HEK293 (cell line): ENCODE measurements at regions not wholly inside any gene's neighbourhood (a gene's known extent, or its start where the extent isn't known, plus 50 kb on each side); places are given as distances from the start of the nearest gene placed in this dataset.
"Not testable (repeated sequence)": the region's sequence is repeated elsewhere in the genome, so short reads cannot be mapped to it uniquely, and the experiment has no call there.

Source experiments
- CTCF ChIA-PET: fragments of 350-600 bp; formaldehyde crosslinking; extraction: SDS; loops from one replicate; lab custom pipeline; 2021; ENCODE audit warnings: antibody characterized with exemption; lab: Yijun Ruan, JAX
- POLR2A ChIA-PET: fragments of 300-600 bp; formaldehyde crosslinking; extraction: SDS; loops from one replicate; lab custom pipeline; 2020; ENCODE audit warnings: antibody characterized with exemption, inconsistent platforms; lab: Yijun Ruan, JAX
- H3K27ac ChIP-seq: fragments of 200-500 bp; sonication (Bioruptor generic); 2 replicates; pipeline ENCODE4 v1.5.1; 2014; ENCODE audit warnings: low read depth, low read length, control low read depth, inconsistent platforms; ENCODE audit errors: extremely low read depth
- H3K36me3 ChIP-seq, 2 experiments: fragments of 200-500 bp in 1 of 2; sonication (Bioruptor generic) in 1 of 2; 1 replicate in 1 of 2; 2 replicates in 1 of 2; pipeline ENCODE4 v1.5.1; 2014 to 2017; ENCODE audit warnings: inconsistent platforms in 2 of 2, low read length in 2 of 2; ENCODE audit not compliant: control insufficient read depth in 2 of 2, insufficient read depth in 1 of 2
- H3K4me1 ChIP-seq: fragments of 200-500 bp; sonication (Bioruptor generic); 2 replicates; pipeline ENCODE4 v1.5.1; 2014; ENCODE audit warnings: mild to moderate bottlenecking, low read length, inconsistent platforms; ENCODE audit not compliant: control insufficient read depth, insufficient read depth
- H3K4me3 ChIP-seq: 2 replicates; pipeline ENCODE4 v1.5.1; 2011; ENCODE audit warnings: low read depth, mild to moderate bottlenecking, control low read depth, low read length, moderate library complexity
- H3K9me3 ChIP-seq: fragments of 200-500 bp; sonication (Bioruptor generic); 2 replicates; pipeline ENCODE4 v1.5.1; 2014; ENCODE audit warnings: low read depth, low read length, inconsistent platforms; ENCODE audit not compliant: control insufficient read depth, insufficient read depth
- HOXC10 ChIP-seq: sonication (generic); formaldehyde crosslinking; IDR thresholded peaks from 2 replicates; pipeline ENCODE4 v1.8.1; 2023; ENCODE audit warnings: mild to moderate bottlenecking, missing genetic modification reagents
- KLF16 ChIP-seq: fragments of 450-650 bp; formaldehyde crosslinking; IDR thresholded peaks from 2 replicates; pipeline ENCODE4 v1.5.1; 2017; ENCODE audit warnings: missing biosample characterization, missing genetic modification characterization
- KLF9 ChIP-seq: fragments of 450-650 bp; formaldehyde crosslinking; IDR thresholded peaks from 2 replicates; pipeline ENCODE4 v1.5.1; 2016; ENCODE audit warnings: missing biosample characterization, missing genetic modification characterization, low read depth
- PRDM6 ChIP-seq: fragments of 450-650 bp; formaldehyde crosslinking; IDR thresholded peaks from 2 replicates; pipeline ENCODE4 v1.5.1; 2017; ENCODE audit warnings: missing biosample characterization, missing genetic modification characterization
- SETDB1 ChIP-seq: IDR thresholded peaks from one replicate; pipeline ENCODE4 v1.6.1; 2017; ENCODE audit warnings: mild to moderate bottlenecking, low read length, moderate library complexity, mixed read lengths; ENCODE audit not compliant: insufficient read length
- SP2 ChIP-seq: fragments of 450-650 bp; formaldehyde crosslinking; IDR thresholded peaks from 2 replicates; pipeline ENCODE4 v1.5.1; 2016; ENCODE audit warnings: missing biosample characterization, missing genetic modification characterization
- SP3 ChIP-seq: fragments of 450-650 bp; formaldehyde crosslinking; IDR thresholded peaks from 2 replicates; pipeline ENCODE4 v1.5.1; 2016; ENCODE audit warnings: missing biosample characterization, missing genetic modification characterization
- SP7 ChIP-seq: fragments of 450-650 bp; formaldehyde crosslinking; IDR thresholded peaks from 2 replicates; pipeline ENCODE4 v1.5.1; 2016; ENCODE audit warnings: missing biosample characterization, missing genetic modification characterization
- YY2 ChIP-seq: fragments of 450-650 bp; formaldehyde crosslinking; IDR thresholded peaks from 2 replicates; pipeline ENCODE4 v1.5.1; 2016; ENCODE audit warnings: missing biosample characterization, missing genetic modification characterization
- ZBTB21 ChIP-seq: fragments of 450-650 bp; formaldehyde crosslinking; IDR thresholded peaks from 2 replicates; pipeline ENCODE4 v1.5.1; 2017; ENCODE audit warnings: missing biosample characterization, missing genetic modification characterization
- ZNF138 ChIP-seq: fragments of 450-650 bp; formaldehyde crosslinking; IDR thresholded peaks from 2 replicates; pipeline ENCODE4 v1.5.1; 2016; ENCODE audit warnings: missing biosample characterization, missing genetic modification characterization, borderline replicate concordance
- ZNF341 ChIP-seq: fragments of 450-650 bp; formaldehyde crosslinking; IDR thresholded peaks from 2 replicates; pipeline ENCODE4; 2016; ENCODE audit warnings: low read depth, missing biosample characterization, missing genetic modification characterization
- ZNF398 ChIP-seq: fragments of 450-650 bp; formaldehyde crosslinking; IDR thresholded peaks from 2 replicates; pipeline ENCODE4 v1.5.1; 2017; ENCODE audit warnings: missing biosample characterization, missing genetic modification characterization
- ZNF404 ChIP-seq: fragments of 450-650 bp; formaldehyde crosslinking; IDR thresholded peaks from 2 replicates; pipeline ENCODE4 v1.5.1; 2017; ENCODE audit warnings: missing biosample characterization, missing genetic modification characterization
- ZNF510 ChIP-seq: fragments of 450-650 bp; formaldehyde crosslinking; IDR thresholded peaks from 2 replicates; pipeline ENCODE4 v1.5.1; 2018; ENCODE audit warnings: mild to moderate bottlenecking, missing genetic modification characterization, missing biosample characterization; ENCODE audit not compliant: insufficient replicate concordance
- ZNF514 ChIP-seq: fragments of 450-650 bp; formaldehyde crosslinking; IDR thresholded peaks from 2 replicates; pipeline ENCODE4 v1.5.1; 2016; ENCODE audit warnings: missing biosample characterization, missing genetic modification characterization
- ZNF629 ChIP-seq: fragments of 450-650 bp; formaldehyde crosslinking; IDR thresholded peaks from 2 replicates; pipeline ENCODE4 v1.5.1; 2017; ENCODE audit warnings: missing biosample characterization, missing genetic modification characterization
- ZNF654 ChIP-seq: fragments of 450-650 bp; formaldehyde crosslinking; IDR thresholded peaks from 2 replicates; pipeline ENCODE4 v1.5.1; 2016; ENCODE audit warnings: low read depth, missing biosample characterization, missing genetic modification characterization
- ZNF692 ChIP-seq: fragments of 450-650 bp; formaldehyde crosslinking; IDR thresholded peaks from 2 replicates; pipeline ENCODE4 v1.5.1; 2016; ENCODE audit warnings: missing biosample characterization, missing genetic modification characterization
- ZNF707 ChIP-seq: fragments of 450-650 bp; formaldehyde crosslinking; IDR thresholded peaks from 2 replicates; pipeline ENCODE4 v1.5.1; 2016; ENCODE audit warnings: missing biosample characterization, missing genetic modification characterization
- TF ChIP-seq, protein P1 (sequence below): fragments of 450-650 bp; formaldehyde crosslinking; IDR thresholded peaks from 2 replicates; pipeline ENCODE4 v1.5.1; 2016; ENCODE audit warnings: missing biosample characterization, missing genetic modification characterization

DNA sequence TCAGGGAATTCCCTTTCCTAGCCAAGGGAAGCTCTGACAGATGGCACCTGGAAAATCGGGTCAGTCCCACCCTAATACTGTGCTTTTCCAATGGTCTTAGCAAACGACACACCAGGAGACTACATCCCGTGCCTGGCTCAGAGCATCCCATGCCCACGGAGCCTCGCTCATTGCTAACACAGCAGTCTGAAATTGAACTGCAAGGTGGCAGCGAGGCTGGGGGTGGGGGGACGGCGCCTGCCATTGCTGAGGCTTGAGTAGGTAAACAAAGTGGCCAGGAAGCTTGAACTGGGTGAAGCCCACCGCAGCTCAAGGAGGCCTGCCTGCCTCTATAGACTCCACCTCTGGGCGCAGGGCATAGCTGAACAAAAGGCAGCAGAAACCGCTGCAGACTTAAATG lies 279.5 kb upstream of the LUZP2 start:
- H3K27ac ChIP-seq, H3K4me3 ChIP-seq, POLR2A ChIA-PET, H3K4me1 ChIP-seq, H3K36me3 ChIP-seq, H3K9me3 ChIP-seq: not testable (repeated sequence)
- CTCF ChIA-PET, result interaction anchor here (0.7 kb wide), 1 partner anchor 186 kb away, joined by 5 read pairs; no protein-coding TSS in a partner anchor

DNA sequence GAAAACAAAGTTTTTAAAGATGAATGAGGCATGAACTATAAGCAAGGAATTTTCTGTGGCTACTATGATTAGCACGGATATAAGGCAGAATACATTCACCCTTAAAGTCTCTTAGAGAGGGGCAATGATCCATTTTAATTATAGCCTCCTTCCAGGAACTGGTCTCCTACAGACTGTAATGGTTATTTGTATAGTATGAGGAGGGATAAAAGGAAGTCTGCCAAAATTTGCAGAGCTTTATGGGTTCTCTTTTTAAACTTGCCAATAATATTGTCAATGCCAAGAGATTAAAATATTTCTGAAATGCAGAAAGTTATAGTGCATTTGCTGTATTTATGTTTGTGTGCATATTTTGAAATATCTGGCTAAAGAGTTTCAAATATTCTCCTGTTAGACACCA lies 271.4 kb upstream of the LUZP2 start:
- Histone ChIP-seq H3K4me3 (no peak overlapping the region), H3K36me3 (no peaks in the 10 kb centered on the region), H3K9me3 (no peaks in the 10 kb centered on the region), H3K27ac (no peak overlapping the region), H3K4me1 (no peaks in the 10 kb centered on the region)
- CTCF ChIA-PET, result no interaction called here
- TF ChIP-seq ZNF629 (no peak), YY2 (tag by site-specific recombination) (no peak), ZNF692 (no peak), SP3 (no peak), SP2 (tag by site-specific recombination) (no peak), ZNF514 (tag by site-specific recombination) (no peak), HOXC10 (CRISPR knock-in tag) (no peak), SP7 (tag by site-specific recombination) (no peak), KLF9 (tag by site-specific recombination) (no peak), ZNF138 (tag by site-specific recombination) (no peak), SETDB1 (no peak)
- TF ChIP-seq, protein P1, sequence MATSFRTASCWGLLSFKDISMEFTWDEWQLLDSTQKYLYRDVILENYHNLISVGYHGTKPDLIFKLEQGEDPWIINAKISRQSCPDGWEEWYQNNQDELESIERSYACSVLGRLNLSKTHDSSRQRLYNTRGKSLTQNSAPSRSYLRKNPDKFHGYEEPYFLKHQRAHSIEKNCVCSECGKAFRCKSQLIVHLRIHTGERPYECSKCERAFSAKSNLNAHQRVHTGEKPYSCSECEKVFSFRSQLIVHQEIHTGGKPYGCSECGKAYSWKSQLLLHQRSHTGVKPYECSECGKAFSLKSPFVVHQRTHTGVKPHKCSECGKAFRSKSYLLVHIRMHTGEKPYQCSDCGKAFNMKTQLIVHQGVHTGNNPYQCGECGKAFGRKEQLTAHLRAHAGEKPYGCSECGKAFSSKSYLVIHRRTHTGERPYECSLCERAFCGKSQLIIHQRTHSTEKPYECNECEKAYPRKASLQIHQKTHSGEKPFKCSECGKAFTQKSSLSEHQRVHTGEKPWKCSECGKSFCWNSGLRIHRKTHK (tag by site-specific recombination), result no peak
- POLR2A ChIA-PET, result no interaction called here

- TF ChIP-seq PRDM6 (tag by site-specific recombination) (no peak), ZNF341 (tag by site-specific recombination) (no peak), ZBTB21 (no peak), ZNF692 (no peak), ZNF398 (tag by site-specific recombination) (no peak), ZNF707 (tag by site-specific recombination) (no peak), ZNF510 (tag by site-specific recombination) (no peak), ZNF654 (no peak), KLF16 (tag by site-specific recombination) (no peak), ZNF404 (tag by site-specific recombination) (no peak), SP3 (no peak)
- CTCF ChIA-PET, result no interaction called here
- POLR2A ChIA-PET, result no interaction called here
These were observed 270.2 kb upstream of the LUZP2 start for GRCh38 chr11:24226606-24227005.

More at GRCh38 chr11:24226606-24227005, 270.2 kb upstream of the LUZP2 start:
- H3K36me3 ChIP-seq, result no peaks in the 10 kb centered on the region
- no peaks in the 10 kb centered on the region for H3K9me3 ChIP-seq
- H3K27ac ChIP-seq, result no peak overlapping the region
- no peak overlapping the region for H3K4me3 ChIP-seq
- H3K4me1 ChIP-seq, result no peaks in the 10 kb centered on the region
